KMS-11 (cell line): ENCODE measurements at regions not wholly inside any gene's neighbourhood (a gene's known extent, or its start where the extent isn't known, plus 50 kb on each side); places are given as distances from the start of the nearest gene placed in this dataset.

ENCODE experiments used
- H2AFZ ChIP-seq: fragments of 200-600 bp; sonication (generic); 2 replicates; pipeline ENCODE4 v1.6.1; 2016; ENCODE audit warnings: antibody characterized with exemption, mixed run types, low read depth
- H3K27ac ChIP-seq: fragments of 200-600 bp; sonication (generic); 2 replicates; pipeline ENCODE4 v1.6.1; 2016; ENCODE audit warnings: mild to moderate bottlenecking, mixed run types
- H3K27me3 ChIP-seq: fragments of 200-600 bp; sonication (generic); 2 replicates; pipeline ENCODE4 v1.6.1; 2017; ENCODE audit warnings: mild to moderate bottlenecking, low read depth, mixed run types, moderate library complexity; ENCODE audit not compliant: insufficient read depth
- H3K36me3 ChIP-seq: fragments of 200-600 bp; sonication (generic); 2 replicates; pipeline ENCODE4 v1.6.1; 2017; ENCODE audit warnings: mild to moderate bottlenecking, mixed run types; ENCODE audit not compliant: insufficient read depth
- H3K4me1 ChIP-seq: fragments of 200-600 bp; sonication (generic); 2 replicates; pipeline ENCODE4 v1.6.1; 2016; ENCODE audit warnings: mild to moderate bottlenecking, low read depth, mixed run types; ENCODE audit not compliant: poor library complexity, severe bottlenecking
- H3K4me2 ChIP-seq: fragments of 200-600 bp; sonication (generic); 2 replicates; pipeline ENCODE4 v1.7.0; 2016; ENCODE audit warnings: mild to moderate bottlenecking, mixed run types
- H3K4me3 ChIP-seq: fragments of 200-600 bp; sonication (generic); IDR thresholded peaks from 2 replicates; pipeline ENCODE4 v1.6.1; 2017; ENCODE audit warnings: low read depth, low read length, mixed read lengths; ENCODE audit not compliant: insufficient read depth
- H3K79me2 ChIP-seq: fragments of 200-600 bp; sonication (generic); 2 replicates; pipeline ENCODE4 v1.6.1; 2016; ENCODE audit warnings: low read depth, mixed run types; ENCODE audit not compliant: insufficient read depth
- H3K9ac ChIP-seq: fragments of 200-600 bp; sonication (generic); 2 replicates; pipeline ENCODE4 v1.6.1; 2016; ENCODE audit warnings: mild to moderate bottlenecking, mixed run types
- H4K20me1 ChIP-seq: fragments of 200-600 bp; sonication (generic); 2 replicates; pipeline ENCODE4 v1.6.1; 2016; ENCODE audit warnings: mild to moderate bottlenecking, mixed run types; ENCODE audit not compliant: insufficient read depth
- TF ChIP-seq, protein P1 (sequence below): fragments of 200-600 bp; sonication (generic); conservative IDR thresholded peaks from 2 replicates; pipeline ENCODE4 v1.6.1; 2017; ENCODE audit warnings: low read depth, mild to moderate bottlenecking, antibody characterized with exemption, low read length, moderate library complexity, mixed read lengths

DNA sequence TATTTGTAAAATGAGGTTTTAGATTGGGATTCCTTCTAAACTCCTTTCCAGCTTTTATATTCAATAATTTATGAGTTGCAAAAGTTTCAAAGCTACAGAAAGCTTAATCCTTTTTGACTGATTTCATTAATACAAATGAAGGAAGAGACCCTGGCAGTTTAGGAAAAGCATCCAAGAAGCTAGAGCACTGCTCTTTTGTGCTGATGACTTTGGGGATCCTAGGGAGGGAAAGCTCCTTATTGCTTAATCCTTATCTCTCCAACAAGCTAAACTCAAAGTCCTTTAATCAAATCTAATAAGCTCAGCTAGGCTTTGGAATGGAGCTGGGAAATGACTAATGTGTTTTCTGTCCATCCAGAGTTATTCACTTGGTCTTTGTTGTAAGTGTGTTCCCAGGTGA, 285.4 kb downstream of the ACTR3B start:
- H3K4me1 ChIP-seq, result no peaks in the 10 kb centered on the region
- no peak overlapping the region for H3K4me2 ChIP-seq
- TF ChIP-seq, protein P1, sequence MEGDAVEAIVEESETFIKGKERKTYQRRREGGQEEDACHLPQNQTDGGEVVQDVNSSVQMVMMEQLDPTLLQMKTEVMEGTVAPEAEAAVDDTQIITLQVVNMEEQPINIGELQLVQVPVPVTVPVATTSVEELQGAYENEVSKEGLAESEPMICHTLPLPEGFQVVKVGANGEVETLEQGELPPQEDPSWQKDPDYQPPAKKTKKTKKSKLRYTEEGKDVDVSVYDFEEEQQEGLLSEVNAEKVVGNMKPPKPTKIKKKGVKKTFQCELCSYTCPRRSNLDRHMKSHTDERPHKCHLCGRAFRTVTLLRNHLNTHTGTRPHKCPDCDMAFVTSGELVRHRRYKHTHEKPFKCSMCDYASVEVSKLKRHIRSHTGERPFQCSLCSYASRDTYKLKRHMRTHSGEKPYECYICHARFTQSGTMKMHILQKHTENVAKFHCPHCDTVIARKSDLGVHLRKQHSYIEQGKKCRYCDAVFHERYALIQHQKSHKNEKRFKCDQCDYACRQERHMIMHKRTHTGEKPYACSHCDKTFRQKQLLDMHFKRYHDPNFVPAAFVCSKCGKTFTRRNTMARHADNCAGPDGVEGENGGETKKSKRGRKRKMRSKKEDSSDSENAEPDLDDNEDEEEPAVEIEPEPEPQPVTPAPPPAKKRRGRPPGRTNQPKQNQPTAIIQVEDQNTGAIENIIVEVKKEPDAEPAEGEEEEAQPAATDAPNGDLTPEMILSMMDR, result no peak
- no peak overlapping the region for H2AFZ ChIP-seq
- H3K27me3 ChIP-seq, result no peaks in the 10 kb centered on the region
- H3K4me3 ChIP-seq, result no peak overlapping the region
- H4K20me1 ChIP-seq, result no peaks in the 10 kb centered on the region
- no peaks in the 10 kb centered on the region for H3K79me2 ChIP-seq
- H3K9ac ChIP-seq, result no peak overlapping the region
- H3K36me3 ChIP-seq, result no peaks in the 10 kb centered on the region
- H3K27ac ChIP-seq, result no peak overlapping the region

DNA sequence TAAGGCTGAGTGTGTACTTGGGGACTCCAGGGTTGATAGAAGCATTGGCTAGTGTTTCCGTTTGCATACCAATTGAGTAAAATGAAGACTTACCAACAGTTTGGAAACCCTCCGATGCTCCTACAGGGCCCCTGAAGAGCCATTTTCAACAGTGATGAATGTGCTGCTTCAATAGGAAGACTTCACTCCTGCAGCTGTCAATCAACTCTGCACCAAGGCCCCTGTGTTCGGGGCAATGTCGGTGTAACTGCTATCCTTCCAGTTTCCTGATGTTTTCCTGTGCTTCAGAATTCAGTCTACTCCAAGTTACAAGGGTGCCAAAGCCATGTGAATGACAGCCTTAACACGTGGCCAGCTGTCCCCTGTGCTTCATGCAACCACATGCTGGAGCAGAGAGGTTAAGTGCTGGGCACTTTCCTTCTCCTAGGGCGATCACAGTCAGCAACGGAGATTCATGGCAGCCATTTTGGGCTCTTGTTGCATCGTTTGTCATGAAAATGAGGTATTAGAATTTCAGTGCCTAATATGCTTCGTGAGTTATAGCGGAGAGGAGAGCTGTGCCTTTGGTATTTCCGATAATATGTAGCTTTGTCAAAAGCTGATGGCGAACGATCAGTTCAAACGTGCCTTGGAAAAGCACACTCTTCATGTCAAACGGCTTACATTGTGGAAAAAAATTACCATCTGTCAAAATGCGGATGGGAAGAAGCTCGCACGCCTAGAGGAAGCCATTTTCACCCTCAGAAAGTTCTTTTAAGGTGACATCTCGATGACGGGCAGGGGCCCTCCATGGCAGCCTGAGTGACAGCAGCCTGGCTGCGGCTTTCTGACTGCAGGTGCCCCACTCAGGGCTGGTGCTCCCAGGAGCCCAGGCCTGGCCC, 287.8 kb downstream of the ACTR3B start:
- Histone ChIP-seq H3K36me3 (no peaks in the 10 kb centered on the region), H3K4me3 (no peak overlapping the region), H3K27me3 (no peaks in the 10 kb centered on the region), H2AFZ (no peak overlapping the region), H3K4me2 (no peak overlapping the region), H3K79me2 (no peaks in the 10 kb centered on the region), H3K9ac (no peak overlapping the region), H3K4me1 (no peaks in the 10 kb centered on the region), H3K27ac (no peak overlapping the region), H4K20me1 (no peaks in the 10 kb centered on the region)
- TF ChIP-seq, protein P1, result no peak

DNA sequence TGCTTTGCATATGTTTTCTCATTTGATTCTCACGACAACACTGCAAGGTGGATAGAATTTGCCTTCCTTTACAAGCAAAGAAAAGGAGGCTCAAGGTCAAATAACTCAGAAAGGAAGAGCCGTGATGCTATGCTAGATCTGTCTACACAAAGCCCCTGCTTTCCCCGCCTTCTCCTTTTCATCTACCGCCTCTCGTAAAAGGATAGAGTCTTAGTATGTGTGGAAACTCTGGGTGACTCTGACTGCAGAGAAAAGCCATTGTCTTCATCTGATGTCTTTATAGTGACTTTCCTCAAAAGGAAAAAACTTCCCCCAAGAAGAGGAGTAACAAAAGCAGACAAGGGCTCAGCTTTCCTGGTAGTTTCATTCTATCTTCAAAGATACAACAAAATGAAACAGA, 292.7 kb downstream of the ACTR3B start:
- no peaks in the 10 kb centered on the region for H4K20me1 ChIP-seq

DNA sequence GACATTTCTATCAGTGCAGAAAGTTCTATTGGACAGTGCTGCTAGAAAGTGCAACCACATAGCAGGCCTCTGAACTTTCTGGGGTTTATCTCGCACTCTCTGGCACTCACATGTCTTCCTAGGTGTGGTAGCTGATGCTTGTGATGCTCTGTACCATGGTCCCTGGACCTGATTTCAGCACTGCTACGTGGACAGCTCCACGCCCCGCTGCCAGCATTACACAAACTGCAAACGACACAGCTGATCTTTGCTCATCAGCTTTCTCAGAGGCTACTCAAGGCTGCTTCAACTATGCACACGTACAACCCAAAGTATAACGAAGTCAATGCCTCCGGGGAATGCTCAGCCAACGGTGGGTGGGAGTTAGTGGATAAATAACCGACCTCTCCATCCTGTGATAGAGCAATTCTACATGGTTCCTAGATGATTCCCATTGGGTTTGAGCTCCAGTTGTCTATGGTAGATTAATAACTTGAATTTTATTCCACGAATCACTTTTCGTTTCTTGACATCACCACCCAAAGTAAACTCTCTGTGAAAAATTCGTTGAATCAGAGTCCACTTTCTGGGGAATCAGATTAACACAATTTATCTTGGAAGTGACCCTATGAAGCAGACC, 302.5 kb downstream of the ACTR3B start:
- no peaks in the 10 kb centered on the region for H3K79me2 ChIP-seq
- H3K27me3 ChIP-seq, result no peaks in the 10 kb centered on the region
- H2AFZ ChIP-seq, result no peak overlapping the region
- no peak overlapping the region for H3K4me3 ChIP-seq
- TF ChIP-seq, protein P1, result no peak
- no peaks in the 10 kb centered on the region for H3K36me3 ChIP-seq
- H3K4me1 ChIP-seq, result no peaks in the 10 kb centered on the region
- no peaks in the 10 kb centered on the region for H4K20me1 ChIP-seq
- H3K4me2 ChIP-seq, result no peak overlapping the region
- H3K27ac ChIP-seq, result no peak overlapping the region
- H3K9ac ChIP-seq, result no peak overlapping the region

More for the DNA sequence above, 292.7 kb downstream of the ACTR3B start:
- H3K79me2 ChIP-seq, result no peaks in the 10 kb centered on the region
- H3K27me3 ChIP-seq, result no peaks in the 10 kb centered on the region
- no peak overlapping the region for H3K9ac ChIP-seq
- no peak overlapping the region for H2AFZ ChIP-seq
- no peaks in the 10 kb centered on the region for H3K4me1 ChIP-seq
- TF ChIP-seq, protein P1, result no peak
- no peak overlapping the region for H3K27ac ChIP-seq
- H3K4me3 ChIP-seq, result no peak overlapping the region
- H3K36me3 ChIP-seq, result no peaks in the 10 kb centered on the region
- no peak overlapping the region for H3K4me2 ChIP-seq
